Endometrium (tissue), 2 donors: ENCODE measurements at regions not wholly inside any gene's neighbourhood (a gene's known extent, or its start where the extent isn't known, plus 50 kb on each side); places are given as distances from the start of the nearest gene placed in this dataset.
"Not testable (repeated sequence)": the region's sequence is repeated elsewhere in the genome, so short reads cannot be mapped to it uniquely, and the experiment has no call there.

Experiments
- FAIRE-seq: peaks from 2 replicates; lab custom pipeline; 2012; peaks lifted over from hg19 to GRCh38; lab: Jason Lieb, UNC
- donor health status: control.
- donor health status: control.

DNA sequence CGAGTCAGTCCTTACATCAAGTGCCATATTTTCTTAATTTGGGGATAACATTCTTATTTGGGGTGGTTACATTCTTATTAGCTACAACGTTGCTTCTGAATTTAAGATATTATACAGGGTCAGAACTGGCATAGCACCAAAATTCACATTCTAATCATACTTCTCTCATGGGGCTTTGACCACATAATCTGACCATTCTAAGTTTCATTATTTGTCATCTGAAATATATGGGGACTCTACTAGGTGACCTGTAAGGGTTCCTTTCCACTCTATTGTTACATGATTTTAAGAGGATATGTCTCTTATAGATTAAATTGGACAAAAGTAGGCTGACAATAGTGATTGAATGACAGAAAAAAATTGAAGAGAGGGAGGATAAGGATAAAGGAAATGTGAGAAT lies 536.5 kb downstream of the KCTD12 start:
- no peak for FAIRE-seq

DNA sequence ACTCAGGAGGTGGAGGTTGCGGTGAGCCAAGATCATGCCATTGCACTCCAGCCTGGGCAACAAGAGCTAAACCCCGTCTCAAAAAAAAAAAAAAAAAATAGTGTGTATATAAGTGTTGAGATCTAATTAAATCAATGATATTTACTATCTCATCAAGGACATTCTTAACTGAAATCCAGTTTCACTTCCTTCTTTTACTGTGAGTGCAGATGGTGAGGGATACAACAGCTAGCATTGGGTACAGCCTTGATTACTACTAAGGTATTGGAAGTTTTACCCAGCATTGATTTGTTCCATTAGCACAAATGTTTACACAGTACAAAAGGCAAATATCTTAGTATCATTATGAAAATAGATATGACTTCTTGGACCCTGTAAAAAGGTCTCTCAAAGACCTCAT lies 546.6 kb downstream of the KCTD12 start:
- no peak for FAIRE-seq

DNA sequence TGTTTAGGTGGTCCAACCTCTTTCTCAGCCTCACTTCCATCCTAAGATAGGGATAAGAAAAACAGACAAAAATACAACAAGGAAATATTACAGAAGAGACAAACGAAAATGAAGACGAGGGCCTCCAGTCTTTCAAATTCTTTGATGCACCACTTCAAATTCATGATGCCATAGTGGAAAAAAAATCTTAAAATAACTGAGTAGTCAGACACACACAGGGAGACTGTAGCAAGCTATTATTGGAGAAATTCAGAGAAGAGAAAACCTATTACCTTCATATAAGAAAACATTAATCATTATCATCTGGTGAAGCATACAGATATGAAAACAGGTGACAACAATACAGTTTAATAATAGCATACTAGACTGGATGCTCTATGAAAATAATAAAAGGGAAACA lies 548.2 kb downstream of the KCTD12 start:
- no peak for FAIRE-seq

DNA sequence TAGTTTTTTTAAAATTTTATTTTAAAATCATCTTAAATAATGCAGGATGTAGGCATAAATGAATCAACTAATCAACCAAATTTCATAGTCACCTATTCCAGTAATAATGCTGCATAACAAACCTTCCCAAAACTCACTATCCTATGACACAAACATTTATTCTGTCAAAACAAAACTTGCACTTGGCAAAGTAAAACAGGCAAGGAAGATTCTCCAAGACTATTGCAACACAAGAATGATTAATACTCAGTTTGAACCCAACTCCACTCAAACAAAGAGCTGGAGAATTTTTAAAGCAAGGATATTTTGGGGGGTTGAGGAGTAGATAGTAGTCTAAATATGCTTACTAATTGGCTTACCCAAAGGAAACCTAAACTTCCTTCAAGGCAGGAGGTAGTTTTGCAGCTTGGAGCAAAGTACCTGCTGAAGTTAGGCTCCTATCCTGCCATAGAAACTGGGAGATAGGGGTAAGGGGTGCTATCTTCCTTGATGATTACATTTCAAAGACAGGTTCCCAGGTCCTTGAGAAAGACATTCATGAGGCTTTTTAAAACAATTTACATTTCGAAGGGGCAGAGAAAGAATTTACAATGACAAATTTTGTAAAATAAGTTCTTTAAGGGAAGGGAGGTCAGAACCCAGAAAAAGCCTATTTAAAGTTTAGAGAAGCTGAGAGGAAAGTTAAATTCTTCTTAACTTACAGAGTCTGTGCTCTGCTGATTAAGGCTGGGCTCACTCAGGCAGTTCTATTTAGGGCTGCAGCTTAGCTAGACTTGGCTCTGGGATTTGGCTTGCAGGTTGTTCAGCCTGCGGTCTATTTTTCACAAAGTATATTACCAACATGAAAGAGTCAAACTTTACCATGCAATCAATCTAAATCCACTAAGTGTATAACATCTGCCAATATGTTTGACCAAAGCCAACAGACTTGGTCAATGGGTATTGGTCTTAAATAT lies 549.0 kb downstream of the KCTD12 start:
- no peak for FAIRE-seq

DNA sequence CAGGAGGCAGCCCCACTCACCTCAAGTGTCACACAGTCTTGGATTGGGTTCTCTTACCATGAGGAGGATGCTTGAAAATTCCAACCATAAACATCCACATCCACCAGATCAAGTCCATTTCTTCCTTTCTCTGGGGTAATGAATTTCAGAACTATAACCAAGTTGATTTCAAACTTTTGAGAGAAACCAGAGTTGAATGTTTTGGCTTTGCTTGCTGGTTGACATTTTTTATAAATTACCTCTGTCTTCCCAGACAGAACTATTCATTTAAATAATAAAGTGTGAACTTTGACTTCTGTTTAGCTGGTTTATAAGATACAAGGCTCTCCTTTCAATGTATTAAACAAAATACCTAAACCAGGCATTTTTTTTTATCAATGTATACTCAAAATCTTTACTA lies 550.7 kb downstream of the KCTD12 start:
- FAIRE-seq: peak; percentile 95

DNA sequence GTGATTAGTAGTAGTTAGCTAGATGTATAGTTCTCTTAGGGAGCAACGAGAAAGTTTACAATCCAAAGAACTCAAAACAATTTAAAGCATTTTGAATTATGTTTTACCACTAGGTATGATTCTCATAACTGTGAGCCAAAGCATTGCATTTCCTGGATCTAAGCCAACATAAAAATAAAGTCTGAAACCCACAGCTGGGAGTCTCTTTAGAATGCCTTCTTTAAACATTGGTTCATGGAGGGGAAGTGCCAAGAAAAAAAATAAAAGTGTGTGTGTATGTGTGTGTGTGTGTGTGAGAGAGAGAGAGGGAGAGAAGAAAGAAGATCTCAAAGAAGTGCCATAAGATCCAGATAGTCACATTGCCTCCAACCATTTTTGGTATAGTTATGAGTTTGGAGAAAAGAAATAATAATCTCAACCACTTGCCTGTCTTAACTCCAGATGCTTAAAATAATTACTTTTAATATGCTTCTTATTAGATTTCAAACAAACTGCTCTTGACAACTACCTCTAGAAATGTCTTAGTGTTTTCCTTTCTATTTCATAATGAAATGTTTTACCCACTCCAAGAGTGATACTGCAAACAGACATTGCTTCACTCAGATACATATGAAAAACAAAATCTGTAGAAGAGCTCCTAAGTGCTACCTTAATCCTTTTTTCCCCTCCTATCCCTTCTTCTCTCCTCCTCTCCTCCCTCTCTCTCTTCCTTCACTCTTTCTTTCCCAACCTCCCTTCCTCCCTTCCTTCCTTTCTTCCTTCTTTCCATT lies 554.1 kb downstream of the KCTD12 start:
- no peak for FAIRE-seq

DNA sequence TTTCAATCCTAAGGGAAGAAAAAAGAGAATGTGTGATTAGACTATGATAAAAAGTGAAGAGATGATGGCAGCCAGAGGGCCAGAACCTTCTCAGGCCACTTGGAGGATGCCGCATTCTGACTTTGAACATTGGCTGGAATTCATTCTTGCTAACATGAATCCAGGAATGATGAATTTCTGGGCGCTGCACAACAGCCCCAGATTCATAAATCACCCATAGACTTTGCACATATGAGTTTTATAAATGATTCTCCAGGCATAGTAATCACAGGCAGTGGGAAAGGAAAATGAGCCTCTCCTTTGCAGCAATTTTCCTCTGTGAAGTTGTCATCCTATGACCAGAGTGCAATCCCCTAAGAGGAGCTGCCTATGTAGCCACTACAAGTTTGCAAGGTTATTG lies 555.4 kb downstream of the KCTD12 start:
- FAIRE-seq: no peak

DNA sequence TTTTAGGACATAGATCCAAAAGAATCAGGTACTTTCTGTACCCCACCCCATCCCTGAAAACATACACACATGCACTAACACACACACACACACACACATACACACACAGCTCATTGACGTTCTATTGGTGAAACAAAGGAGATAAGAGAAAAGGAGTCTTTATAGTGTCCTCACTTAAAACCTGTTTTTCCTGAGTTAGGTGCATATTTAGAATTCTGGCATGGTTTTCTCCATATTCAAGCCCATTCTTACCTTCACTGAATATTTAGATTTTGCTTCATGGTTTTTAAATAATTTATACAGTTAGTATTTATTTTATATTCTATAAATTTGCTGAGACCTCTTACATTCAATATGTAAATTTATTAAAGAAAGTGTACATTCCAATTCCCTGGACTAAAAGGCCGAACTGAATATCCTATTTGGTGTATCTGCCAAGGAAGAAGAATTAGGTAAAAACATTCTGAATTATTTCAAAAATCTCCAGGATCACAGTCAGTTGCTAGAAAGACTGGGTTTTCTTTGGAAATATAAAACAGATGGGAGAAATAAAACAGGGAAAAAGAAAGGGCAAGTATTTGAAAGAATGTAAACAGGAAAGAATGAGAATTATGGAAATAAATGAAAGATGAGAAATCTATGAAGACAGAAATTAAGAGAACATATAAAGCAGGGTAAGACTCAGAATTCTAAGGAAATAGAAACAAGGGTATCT lies 556.2 kb downstream of the KCTD12 start:
- FAIRE-seq: peak; percentile 95

DNA sequence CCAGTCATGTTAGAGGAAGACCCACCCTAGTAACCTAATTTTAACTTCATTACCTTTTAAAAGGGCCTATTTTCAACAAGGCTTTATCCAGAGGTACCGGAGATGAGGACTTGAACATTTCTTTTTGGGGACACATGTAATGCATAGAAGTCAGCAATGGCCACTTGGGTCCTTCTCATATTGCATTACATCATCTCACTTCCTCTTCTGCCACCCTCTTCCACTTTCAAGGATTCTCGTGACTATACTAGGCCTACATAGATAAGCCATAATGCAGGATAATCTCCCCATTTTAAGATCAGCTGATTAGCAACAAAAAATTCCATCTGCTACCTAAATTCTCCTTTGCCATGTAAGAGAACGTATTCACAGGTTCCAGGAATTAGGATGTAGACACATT lies 557.2 kb downstream of the KCTD12 start:
- no peak for FAIRE-seq

DNA sequence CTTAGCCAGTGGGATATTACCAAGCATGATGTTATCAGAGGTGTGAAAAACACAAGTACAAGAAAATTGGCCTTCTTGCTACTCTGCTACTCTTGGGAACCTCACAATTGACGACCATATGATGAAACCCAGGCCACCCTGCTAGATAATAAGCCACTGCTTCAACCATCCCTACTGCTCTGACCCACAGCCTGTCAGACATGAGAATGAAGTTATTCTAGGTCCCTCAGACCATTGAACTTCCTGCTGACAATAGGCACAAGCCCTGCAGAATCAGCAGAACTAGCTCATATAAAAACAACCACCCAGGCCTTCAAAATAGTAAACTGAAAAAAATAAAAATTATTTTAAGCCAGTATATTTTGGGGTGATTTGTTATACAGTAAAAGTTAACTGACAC lies 559.9 kb downstream of the KCTD12 start:
- no peak for FAIRE-seq

DNA sequence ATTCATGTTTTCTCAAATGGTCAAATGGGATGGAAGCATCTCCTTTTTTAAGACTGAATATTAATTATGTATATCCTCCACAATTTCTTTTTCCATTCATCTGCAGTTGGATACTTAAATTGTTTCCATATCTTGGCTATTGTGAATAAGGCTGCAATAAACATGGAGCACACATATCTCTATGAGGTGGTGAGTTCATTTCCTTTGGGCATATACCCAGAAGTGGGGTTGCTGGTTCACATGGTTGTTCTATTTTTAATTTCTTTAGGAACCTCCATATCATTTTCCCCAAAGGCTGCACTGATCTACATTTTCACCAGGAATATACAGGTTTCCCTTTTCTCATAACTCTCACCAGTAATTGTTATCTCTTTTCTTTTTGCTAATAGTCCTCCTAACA lies 566.3 kb downstream of the KCTD12 start:
- no peak for FAIRE-seq

DNA sequence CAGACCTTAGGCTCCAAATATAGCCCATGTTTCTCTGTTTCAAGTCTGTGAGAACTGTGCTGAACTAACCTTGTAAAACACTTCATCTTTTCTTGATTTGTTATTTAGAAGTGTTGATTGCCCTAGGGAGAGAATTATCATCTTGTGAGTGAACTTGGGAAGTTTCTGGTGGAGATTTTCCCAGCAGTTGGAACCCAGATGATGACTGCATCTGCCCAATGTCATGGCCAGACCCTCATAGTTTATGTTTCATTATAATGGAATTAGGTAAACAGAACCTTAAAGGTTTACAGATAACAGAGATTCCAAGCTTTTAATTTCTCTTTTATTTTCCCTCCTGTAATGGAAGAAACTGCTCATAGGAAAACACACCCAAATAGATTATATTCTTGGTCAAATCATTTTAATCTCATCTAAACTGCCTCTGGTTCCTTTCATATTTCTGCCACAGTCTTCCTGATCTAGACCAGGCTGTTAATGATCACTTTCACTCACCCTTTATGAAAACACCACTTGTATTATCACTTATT lies 569.1 kb downstream of the KCTD12 start:
- FAIRE-seq: peak; percentile 96

DNA sequence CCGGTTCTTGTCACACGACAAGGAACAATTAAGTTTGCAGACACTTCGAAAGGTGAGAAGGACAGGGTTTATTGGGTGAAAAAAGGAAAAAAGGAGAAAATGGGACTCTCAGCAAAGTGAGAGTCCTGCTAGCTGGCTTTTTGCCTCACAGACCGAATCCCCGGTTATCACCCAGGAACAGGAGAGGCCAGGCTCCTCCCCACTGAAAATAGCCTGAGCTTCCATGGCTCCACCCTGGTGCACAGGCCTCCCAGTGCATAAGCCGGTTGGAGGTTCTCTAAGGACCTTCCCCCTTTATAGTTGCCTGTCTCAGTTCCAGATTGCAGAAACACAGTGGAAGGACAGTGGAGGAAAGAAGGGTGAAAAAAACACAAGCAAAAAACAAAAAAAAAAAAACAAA lies 571.7 kb downstream of the KCTD12 start:
- FAIRE-seq: no peak

DNA sequence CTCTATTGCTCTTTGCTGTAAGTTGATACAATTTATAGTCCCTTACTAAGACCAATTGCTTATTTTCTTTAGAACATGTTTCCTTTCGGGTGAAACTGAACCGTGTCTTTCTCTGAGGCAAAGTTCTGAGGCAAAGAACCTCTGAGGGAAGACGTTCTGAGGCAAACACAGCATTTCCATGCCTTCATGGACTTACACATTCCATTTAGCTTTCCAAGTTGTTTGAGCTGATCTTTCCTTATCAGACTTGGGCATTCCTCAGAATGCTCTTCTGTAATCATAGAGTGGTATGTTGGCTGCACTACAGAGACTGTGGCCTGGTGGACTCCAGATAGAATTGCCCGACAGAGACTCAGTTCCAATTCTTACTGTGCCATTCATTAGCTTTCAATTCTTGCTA lies 579.1 kb downstream of the KCTD12 start:
- FAIRE-seq: no peak

DNA sequence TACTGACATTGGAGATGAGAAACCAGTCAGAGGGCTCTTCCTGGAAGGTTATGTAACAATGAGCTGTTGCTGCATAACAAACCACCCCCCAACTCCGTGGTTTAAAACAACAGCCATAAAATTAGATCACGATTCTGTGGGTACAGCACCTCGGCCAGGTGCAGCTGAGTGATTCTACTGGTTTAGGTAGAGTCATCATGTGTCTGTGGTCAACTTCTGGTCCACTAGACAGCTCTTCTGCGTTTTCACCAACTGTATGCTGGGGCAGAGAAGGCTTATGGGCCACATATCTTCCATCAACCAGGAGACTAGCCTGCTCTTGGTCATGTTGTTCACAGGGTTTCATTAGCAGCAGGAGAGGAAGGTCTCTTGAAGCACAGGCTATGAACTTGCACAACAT lies 585.5 kb downstream of the KCTD12 start:
- no peak for FAIRE-seq

DNA sequence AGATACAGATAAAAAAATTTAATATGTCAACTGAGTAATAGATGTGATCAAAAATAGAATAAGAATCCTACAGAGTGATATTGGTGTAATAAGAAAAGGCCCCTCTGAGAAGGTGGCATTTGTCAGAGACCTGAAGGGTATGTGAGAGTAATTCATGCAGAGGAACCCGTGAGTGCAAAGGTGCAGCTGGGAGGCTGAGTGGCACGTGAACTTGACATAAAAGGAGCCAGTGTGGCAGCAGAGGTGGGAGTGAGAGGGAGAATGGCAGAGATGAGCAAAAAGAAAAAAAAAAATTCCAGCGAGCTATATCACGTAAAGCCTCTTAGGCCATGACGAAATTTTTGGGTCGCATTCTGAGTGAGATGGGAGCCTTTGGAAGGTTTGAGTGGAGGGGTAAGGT lies 588.9 kb downstream of the KCTD12 start:
- no peak for FAIRE-seq

DNA sequence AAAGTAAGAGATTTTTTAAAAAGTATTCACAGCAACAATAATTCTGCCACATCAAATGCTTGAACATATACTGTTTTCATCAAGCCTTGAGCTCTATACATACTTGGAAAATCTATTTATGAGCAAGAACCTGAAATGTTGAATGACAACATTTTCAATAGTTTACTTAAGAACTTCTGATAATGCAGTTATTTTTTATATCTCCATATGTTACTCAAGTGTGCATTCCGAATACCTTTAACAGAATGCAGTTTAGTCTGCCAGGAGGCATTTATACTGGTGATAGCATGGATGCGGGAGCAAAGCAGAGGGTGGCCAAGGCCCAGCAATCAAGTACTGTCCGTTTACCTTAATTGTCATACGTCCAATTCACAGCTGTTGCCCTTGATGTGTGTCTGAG lies 589.5 kb downstream of the KCTD12 start:
- FAIRE-seq: no peak

DNA sequence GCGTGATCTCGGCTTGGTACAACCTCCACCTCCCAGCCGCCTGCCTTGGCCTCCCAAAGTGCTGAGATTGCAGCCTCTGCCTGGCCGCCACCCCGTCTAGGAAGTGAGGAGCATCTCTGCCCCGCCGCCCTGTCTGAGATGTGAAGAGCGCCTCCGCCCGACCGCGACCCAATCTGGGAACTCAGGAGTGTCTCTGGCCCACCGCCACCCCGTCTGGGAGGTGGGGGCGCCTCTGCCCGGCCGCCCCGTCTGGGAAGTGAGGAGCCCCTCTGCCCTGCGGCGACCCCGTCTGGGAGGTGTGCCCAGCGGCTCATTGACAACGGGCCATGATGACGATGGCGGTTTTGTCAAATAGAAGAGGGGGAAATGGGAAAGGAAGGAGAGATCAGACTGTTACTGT lies 591.2 kb downstream of the KCTD12 start:
- FAIRE-seq: not testable (repeated sequence)

DNA sequence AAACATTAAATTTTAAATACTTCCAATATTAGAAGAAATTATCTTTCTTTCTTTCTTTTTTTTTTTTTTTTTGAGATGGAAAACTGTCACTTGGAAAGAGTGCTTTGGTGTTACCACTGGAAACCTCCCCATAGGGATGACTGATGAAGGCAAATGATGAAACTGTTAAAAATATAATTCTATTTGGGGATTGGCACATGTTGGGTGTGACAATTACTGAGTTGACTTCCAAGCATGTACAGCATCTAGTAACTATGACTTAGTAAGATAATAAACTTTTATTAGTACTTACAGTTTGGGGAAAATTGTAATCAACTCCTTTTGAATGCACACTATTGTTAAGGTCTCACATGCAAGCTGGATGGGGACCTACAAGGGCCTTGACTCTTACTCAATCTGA lies 592.5 kb downstream of the KCTD12 start:
- FAIRE-seq: no peak

DNA sequence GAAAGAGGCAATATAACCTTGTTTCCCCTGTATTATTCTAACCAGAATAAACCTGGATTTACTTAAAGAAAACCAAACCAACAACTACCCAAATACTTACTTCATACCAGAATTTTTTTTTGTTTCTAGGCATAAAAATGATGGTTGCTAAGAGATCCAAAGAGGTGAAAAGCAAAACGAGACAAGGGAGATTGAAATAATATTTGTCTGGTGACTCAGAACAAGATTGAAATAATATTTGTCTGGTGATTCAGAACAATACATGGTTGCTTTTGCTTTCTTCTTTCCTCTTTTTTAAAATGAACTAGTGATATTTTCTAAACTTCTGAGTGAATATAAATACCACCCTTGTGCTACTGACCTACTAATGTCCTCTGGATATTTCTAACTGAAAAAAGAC lies 592.9 kb downstream of the KCTD12 start:
- peak; percentile 18 for FAIRE-seq

DNA sequence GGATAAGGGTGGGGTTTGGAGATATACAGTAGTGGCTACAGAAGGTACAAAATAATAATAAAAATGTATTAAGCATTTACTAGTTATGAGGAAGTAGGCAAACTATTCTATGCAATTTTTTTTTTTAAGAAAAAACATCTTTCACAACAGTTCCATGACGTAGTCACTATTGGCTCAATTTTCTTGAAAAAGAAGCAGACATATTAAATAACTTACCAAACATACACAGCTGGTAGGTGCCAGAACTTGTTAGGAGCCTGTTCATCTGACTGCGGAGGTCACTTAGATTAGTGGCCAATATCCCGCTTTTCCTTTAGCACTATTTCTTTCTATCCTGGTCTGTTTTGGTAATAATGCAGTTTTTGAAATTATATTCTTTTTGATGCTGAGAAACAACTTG lies 593.5 kb downstream of the KCTD12 start:
- no peak for FAIRE-seq

DNA sequence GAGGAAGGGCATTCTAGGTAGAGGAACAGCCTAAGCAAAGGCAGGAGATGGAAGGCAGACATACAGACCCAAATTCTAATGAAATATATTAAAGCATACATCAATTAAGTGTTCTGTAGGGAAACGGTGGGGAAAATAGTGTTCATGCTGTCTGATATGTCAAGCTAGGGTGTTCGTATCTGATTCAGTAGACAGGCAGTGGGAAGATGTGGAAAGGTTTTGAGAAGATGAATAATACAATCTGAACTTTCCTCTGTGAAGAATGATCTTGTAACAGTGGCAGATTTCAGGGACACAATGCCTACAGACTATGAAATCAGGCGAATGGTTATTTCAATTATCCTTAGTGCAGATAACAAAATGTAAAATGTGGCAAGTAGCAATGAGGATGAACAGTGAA lies 594.2 kb downstream of the KCTD12 start:
- FAIRE-seq: no peak

DNA sequence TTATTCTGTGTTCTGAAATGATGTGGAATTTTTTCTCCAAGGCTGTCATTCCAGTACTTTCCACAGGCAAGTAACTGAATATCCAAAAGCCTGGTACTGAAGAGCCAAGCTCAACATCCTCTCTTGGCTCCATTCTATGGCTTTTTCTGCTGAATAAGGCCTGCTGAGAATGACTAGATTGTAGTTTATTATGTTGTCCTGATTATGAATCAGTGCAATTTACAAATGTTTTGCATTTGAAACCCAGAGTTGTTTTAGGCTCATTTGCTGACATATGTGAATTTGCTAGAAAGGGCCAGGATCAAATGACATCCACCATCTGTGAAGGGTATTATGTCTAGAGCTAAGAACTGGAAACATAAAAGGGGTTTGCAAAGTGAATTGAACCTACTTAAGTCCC lies 596.6 kb downstream of the KCTD12 start:
- peak; percentile 35 for FAIRE-seq
